Activated CD4-positive, alpha-beta T cell treated with anti-CD3 and anti-CD28 coated beads, Interleukin-2, amount 50 U/mL, for 16 hours (primary cell): ENCODE measurements at regions not wholly inside any gene's neighbourhood (a gene's known extent, or its start where the extent isn't known, plus 50 kb on each side); places are given as distances from the start of the nearest gene placed in this dataset.

Experiments
- DNase-seq: peaks from one replicate; pipeline ENCODE4 v3.0.0-alpha.2; 2020

DNA sequence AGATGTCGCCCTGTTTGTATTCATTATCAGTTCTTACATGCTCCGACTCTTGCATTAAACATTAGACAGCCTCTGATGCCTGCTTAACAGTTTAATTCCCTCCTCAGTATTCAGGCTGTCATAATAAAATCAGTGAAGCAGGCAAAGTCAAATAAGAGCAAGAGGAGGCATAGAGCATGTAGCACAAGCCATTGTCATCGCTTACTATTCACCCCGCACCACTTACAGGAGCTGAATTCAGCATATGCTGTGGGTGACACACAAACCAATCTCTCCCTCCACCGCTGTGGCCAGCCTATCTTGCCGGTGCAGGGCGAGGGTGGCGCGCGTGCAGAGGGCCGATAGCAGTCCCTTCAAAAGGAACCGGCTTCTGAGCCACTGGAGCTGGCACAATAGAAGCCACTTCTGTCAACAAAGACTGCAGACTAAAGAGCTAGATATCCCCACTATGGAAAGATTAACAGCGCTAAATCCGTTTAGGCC is 433.2 kb upstream of the MGMT start:
- DNase-seq = no peak

GRCh38 chr10:129035052-129035827 is 431.8 kb upstream of the MGMT start:
- peak; percentile 19 for DNase-seq

DNA sequence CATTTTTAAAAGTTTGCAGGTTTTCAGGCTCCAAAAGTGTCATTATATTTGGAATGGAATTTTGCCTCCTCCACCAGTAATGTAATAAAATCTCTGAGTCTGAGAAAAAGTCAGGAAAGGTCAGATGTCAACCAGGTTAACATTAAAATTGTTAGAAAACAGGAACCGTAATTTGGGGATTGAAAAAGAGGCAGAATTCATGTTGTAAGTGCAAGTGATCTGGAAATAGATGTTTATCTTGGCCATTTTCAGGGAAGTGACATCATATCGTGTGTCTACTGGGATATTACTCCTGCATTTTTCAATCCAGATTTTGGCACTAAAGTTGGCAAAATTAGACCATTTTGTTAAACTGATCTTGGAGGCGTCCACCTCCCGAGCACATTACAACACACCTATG is 428.5 kb upstream of the MGMT start:
- DNase-seq = no peak

DNA sequence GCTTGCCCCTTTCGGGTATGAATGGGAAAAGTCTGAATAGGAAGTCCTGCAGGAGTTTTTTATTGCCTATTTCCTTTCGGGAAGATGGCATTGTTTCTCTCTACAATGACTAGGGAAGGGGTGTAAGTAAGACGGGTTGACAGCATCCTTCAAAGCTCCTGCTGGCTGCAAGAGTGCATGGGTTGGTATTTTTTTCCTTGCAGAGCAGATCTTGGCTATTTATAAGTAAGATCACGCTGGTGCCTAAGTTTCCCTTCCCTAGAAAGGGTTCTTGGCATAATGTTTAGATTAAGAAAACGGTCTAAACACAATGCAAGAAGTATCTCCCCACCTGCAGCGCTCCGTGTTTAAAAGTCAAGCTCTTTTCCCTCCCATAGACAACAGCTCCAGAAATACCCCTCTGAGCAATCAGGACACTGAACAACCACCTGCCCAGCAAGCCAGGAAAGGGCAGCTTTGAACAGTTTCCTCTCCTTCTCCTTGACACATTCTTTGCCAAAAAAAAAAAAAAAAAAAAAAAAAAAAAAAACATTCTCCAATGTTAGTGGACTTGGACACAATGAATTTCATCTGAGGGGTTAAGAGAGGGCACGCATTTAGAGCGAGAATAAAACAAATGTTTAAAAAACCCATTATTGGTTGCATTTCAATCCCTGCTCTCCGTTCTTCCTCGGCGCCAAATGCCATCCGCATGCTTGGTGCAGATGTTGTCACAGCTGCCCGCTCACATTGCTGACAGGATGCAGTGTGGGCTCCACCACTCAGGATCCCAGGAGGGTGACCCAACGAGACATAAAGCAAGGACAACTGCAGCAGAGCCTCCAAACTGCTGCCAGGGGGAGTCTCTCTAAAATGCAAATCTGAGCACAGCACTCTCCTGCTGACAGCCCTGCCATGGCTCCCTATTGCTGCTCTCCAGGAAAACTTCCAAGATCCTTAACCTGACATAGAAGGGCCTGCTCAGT is 427.4 kb upstream of the MGMT start:
- DNase-seq = no peak

GRCh38 chr10:129040377-129040776 is 426.7 kb upstream of the MGMT start:
- no peak for DNase-seq

DNA sequence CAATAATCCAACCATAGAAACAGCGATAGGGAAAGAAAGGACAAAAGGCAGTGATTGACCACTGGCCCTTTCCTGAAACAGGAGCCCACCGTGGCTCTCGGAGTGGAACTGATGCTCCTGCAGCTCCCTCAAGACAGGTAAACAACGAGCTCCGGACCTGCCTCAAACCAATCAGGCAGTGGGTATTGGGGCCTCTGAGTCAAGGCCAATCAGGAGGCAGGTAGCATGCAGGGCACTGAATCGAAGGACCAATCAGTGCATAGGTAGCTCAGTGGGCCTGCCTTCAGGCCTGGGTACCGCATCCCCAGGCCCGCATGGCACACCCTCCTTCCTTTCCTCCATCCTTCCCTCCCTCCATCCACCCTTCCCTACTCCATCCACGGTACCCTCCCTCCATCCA is 425.1 kb upstream of the MGMT start:
- DNase-seq = no peak

DNA sequence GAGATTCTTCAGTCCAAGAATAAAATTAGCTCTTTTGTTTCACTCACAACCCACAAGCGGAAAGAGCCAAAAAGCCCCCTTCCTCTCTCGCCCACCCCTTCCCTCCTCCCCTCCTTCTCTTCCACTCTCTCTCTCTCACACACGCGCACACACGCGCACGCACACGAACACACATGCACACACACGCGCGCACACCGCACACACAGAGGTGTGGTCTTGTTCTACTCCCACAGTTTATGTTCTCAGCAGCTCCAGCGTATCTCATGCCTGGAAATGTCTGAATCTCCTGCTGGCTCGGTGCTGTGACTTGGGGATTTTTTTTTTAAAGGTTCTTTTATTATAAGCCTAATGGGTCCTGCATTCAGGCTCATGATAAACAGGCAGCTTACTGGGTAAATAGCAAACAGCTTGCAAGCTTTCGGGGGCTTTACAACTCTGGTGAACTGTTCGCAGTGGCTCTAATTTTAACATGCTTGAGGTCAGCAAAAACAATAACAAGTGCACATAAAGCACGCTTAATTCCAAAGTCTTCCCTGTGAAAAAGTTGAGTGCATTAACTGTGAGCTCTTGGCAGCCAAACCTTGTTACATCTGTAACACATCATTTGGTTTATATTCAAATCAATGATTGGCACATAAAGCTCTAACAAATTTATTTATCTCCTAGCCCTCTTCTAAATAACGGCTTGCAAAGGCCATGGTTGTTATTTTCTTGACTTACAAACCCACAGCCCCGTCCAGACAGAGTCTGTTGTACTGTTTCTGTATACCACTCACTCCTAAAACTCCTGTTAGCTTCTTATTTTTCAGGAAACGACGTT is 424.1 kb upstream of the MGMT start:
- no peak for DNase-seq

DNA sequence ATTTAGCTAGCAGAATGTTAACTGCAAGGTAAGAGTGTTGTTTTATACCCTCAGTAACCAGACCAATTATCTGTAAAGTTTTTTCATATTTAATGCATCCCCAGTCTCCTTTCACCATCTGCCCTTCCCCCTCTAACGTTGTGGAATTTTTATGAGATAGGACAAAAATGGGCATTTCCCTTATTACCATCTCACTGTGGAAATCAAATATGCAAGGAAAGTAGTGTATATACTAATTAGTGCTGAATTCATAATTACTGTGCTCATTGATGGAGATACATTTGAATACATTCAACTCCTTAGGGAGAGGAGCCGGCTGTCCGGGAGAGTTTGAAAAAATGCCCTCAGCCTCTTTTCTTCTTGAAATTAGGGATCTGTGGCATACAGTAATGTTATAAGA is 423.4 kb upstream of the MGMT start:
- no peak for DNase-seq

DNA sequence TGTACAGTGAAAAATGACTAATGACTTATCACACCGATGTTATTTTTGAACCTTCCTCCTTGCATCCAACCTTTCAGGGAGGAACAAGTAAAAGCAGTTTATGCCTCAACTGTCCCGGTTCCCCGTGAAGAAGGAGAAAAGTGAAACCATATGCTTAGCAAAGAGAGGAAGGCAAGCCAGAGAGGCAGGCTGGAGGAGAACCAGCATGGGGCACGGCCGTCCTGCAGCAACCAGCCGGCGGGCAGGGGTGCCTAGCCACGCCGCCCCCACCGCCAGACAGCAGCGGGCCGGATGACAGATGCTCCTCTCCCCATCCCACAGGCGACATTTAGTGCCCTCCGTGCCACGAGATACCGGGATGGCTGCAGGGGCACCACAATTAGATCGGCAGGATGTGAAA is 421.4 kb upstream of the MGMT start:
- DNase-seq = no peak

DNA sequence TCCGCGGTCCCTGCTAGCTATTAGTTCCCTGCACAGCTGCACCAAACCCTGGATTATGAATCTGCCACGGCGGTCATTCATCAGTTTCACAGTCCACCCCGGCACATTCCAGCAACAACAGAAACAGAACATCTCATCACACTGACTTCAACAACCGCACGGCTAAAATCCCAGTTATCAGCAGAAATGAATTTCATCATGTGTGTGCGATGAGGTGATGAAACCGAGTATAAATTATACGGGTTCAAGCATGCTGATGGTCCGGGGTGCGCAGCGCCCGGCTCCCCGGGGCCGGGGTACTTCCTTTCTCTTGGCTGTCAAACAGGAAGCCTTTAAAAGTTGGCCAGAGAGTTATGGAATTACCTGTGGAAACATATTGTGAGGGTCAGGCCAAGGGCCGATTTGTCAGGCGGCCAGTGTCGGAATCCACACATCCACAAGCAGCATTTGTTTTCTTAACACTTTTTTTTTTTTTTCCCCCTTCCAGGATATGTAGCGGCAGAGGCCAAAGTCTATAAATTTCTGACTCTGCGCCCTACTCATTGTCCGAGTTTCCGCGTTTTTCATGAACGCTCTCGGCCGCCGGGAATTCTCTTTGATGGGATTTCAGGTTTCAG is 420.9 kb upstream of the MGMT start:
- no peak for DNase-seq

DNA sequence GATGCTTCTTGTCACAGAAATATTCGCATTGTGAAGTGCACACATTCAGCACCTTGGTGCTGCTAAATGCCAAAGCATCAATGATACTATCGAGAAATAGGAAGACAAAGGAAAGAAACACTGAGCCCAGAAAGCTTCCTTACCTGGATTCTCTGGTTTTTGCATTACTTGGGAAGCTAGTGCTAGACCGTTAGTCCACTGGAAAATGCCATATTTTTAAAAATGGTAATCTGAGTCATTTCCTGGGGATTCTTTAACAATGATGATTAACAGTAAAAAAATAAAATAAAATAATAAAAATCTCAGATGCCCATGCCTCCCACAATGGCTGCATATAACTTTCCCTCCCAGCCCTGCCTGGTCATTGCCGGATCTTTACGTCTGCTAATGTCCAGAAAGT is 420.1 kb upstream of the MGMT start:
- no peak for DNase-seq

DNA sequence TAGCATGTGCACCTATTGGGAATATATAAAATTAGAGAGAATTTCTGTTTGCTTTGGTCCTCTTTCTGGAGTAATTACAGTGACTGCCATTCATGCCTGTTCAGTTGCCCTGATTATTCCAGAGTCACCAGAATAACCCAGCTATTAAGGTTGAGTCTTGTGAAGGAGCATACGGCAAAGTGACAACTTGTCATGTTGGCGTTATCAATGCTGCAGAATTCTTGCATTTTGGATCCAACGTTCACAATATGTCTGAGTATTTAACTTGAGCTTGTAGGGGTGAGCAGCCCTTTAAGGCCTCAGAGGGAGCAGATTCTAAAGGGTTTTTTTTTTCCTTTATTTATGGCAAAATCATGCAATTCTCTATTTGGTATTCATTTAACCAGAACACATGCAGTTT is 419.4 kb upstream of the MGMT start:
- no peak for DNase-seq

DNA sequence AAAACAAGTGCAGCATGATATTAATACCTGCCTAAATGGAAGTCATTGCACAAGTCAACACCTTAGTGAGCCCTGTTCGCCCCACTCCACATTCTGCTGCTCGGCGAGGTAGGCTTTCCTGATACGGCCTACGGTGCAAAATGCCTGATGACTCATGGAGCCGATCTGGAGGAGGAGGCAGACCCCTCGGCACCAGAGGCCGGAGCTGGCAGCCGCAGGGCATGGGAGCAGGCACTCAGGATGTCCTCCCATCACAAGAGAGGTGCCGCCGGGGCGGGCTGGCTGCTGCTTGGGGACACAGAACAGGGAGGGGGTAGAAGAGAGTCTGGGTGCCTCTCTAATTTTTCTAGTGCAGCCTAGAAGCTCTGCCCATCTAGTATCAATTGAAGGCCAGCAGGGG is 418.5 kb upstream of the MGMT start:
- no peak for DNase-seq

DNA sequence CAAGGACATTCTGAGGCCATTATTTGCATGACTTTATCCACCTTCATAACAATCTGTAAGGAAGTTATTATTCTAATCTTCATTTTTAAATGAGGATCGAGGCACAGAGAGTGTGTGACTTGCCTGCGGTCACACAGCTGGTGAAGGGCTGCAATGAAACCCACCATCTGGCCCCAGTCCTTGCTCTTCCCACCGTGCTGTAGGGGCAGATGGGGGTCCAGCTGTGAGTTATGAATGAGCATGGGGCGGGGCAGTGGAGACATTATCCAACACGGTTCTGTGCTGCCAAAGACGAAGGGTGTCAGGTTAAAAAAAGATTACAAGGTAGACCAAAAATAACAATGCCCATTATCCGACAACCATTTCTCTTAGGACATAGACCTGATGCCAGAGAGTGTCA is 417.5 kb upstream of the MGMT start:
- no peak for DNase-seq

DNA sequence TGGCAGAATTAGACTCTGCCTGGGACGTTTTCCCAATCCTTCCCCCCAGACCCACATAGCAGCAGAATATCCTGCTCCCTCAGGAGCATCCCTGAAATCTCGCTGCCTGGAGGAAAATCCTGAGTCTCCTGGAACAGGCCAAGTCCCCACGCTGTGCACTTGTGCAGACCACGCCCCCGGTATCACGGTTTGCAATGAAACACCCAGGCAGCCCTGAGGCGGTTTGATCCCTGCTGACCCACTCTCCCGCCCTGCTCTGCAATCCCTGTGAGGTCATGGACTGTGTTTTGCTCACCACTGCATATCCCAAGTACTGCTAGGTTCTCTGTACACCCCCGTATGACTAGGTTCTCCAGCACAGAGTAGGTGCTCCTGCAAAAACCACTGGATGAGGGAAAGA is 411.8 kb upstream of the MGMT start:
- no peak for DNase-seq

DNA sequence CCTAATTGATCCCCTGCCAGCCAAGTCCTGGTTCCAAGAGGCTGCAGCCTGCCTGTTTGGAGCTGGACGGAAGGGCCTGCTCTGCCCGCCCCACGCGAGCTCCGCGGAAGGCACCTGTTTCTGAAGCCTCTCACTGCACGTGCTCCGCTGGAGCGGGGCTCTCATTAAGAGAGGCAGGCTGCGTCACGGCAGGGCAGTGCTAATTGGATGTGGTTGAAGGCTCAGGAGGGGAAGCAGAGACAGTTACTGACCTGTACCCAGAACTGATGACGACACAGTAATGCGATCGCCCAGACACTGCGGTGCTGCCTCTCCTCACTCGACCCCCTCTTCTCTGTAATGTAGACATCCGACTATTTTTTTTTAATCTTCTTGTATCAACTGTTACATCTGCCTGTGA is 411.1 kb upstream of the MGMT start:
- no peak for DNase-seq

DNA sequence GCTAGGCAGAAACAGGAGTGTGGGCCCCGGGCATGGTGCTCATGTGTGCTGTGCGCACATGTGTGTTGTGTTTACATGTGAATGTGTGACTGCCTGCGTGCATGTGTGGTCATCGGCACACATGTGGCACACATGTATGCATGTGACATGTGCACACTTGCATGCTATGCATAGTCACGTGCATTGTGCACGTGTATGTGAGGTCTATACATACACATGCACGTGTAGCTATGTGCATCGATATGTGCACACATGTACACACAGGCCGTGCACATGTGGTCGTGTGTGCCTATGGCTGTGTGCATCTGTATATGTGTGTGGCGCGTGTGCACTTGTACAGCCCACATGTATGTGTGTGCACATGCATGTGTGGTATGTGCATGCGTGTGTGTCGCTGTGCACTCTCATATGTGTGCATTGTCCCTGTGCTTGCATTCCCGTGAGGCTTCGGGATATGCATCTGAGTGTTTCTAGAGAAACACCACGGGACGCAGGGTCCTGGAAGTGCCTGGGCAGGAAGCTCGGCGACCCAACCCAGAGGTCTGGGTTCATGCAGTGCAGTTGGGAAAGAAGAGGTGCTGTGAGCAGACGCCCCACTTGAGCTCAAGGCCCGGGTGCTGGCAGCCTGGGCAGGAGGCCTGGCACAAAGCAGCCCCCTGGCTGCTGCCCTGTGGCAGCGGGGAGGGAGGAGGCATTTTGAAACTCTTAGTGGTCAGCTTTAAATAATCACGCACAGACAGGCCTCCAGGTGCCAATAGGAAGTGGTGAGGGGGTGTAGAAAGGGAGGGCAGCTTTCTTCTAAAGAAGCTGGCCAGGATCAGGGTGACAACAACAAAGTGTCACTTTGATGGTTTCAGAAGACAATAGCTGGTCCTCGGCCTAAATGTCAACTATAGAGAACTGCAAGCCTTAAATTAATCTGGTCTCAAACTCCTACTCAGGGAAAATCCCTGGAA is 410.0 kb upstream of the MGMT start:
- no peak for DNase-seq

DNA sequence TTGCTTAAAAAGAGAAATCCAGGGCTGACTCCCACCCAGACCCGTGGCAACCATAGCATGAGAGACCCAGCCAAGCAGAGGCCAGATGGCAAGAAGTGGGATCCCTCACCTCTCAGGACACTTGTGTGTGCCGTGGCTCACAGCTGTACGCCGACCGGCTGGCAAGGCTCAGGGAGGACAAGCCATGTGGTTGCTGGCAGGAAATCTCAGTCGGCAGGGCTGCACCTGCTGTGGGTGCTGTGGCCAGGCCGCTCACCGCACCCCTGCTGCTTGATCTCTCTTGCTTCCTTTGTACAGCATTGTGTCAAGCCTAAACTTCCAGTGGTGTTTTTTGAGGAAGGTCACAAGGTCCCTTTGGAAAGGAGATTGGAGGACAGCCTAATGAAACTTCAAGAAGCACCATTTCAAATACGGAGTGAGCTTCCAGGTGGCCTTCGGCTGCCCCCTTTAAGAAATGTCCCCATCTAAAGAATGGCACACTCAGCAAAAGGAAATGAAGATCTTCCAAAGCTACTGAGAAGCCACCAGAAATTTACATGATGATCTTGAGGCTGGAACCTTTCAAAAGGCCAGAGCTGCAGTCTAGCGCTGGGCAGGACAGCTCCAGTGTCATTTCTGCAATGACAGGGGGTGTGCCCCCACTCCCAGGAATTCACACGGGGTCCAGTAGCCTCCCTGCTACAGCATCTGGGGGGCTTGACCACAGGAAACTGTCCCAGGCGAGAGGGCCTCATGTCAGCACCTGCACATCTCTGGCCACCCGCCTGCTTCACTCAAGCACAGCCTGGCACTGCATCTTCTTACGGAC is 409.0 kb upstream of the MGMT start:
- DNase-seq = peak; percentile 47

- DNase-seq = no peak
Measured at GRCh38 chr10:129058664-129059155, 408.3 kb upstream of the MGMT start.

DNA sequence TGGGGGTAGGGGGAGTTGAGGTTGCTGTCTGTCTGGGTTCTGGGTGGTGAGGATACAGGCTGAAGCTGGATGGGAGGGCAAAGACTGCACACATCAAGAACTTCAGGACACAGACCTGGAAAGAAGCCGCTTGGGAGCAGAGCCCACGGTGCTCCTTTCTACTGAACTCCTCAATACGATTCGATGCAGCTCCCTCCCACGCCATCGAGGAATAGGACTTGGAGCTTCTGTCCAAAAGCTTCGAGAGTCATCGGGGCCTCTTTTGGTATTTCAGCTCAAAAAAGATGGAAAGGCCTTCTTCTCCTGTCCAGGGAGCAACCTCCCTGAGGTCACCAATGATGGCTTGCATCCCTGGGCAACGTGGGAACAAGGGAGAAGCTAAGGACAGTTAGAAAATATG is 407.1 kb upstream of the MGMT start:
- no peak for DNase-seq
